ENCODE measurements at regions not wholly inside any gene's neighbourhood (a gene's known extent, or its start where the extent isn't known, plus 50 kb on each side); places are given as distances from the start of the nearest gene placed in this dataset.

DNA sequence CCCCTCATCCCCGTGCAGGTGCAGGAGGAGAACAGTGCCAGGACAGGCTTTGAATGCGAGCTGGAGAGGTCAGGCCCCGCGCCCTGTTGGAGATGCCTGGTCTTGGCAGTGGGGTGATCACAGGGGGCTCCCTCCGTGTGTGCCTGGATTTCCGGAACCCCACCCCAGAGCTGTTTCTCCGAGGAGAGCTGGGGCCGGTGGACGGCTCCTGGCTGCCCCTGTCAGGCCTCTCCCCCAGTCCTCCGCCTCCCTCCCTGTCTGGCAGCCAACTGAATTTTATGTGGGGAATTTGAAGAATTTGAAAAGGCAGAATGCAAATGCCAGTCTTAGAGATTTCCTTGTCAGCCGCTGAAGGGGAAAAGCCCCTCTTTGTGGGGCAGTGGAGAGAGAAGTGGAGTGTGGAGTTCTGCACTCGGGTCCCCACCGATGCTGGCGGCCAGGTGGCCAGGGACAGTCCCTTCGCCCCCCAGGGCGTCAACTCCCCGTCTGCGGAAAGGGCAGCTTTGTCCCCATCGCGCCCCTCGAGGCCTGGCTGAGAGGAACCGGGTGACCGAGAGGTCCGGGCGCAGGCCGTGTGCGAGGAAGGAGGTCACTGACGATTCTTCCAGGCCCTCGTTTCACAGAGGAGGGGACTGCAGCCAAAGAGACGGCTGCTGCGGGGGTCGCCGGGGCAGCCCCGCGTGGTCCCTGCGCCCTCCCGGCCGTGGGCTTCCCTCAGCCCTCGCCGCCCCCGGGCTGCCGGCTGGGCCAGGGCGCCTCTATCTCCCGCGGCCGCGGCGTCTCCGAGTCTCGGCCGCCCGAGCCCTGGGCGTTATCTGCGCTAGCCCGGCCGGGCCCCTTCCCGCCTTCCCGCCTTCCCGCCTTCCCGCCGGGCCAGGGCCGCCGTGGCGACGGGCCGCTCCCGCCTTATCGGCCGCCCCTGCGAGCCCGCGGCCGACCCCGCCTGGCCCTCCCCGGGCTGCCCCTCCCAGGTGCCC lies 56.0 kb upstream of the LCTL start (continued):
- 0 out of 4 replicates have a peak, but pooled peaks of 1 of the 2 experiments have one; percentile 57 for TF ChIP-seq SIN3A (conservative IDR thresholded peaks at IDR 0.05 in 1 of 2, IDR thresholded peaks at IDR 0.05 in 1 of 2; ENCODE audit: low read depth in 1 of 2, low read length in 2 of 2)
- TF ChIP-seq TAF1 (IDR thresholded peaks at IDR 0.05; ENCODE audit: low read depth, low read length): peak; percentile 25; the same call in 1 of the 2 replicates
- TF ChIP-seq SRF (IDR thresholded peaks at IDR 0.05; ENCODE audit: low read depth, low read length): no peak
- no peak for TF ChIP-seq MAFK (IDR thresholded peaks at IDR 0.05; ENCODE audit: low read depth, low read length)
- 0 out of 2 replicates have a peak, but pooled peaks have one; percentile 29 for TF ChIP-seq TBP (IDR thresholded peaks at IDR 0.05; ENCODE audit: low read depth, low read length)
- TF ChIP-seq, protein P1, sequence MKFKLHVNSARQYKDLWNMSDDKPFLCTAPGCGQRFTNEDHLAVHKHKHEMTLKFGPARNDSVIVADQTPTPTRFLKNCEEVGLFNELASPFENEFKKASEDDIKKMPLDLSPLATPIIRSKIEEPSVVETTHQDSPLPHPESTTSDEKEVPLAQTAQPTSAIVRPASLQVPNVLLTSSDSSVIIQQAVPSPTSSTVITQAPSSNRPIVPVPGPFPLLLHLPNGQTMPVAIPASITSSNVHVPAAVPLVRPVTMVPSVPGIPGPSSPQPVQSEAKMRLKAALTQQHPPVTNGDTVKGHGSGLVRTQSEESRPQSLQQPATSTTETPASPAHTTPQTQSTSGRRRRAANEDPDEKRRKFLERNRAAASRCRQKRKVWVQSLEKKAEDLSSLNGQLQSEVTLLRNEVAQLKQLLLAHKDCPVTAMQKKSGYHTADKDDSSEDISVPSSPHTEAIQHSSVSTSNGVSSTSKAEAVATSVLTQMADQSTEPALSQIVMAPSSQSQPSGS (IDR thresholded peaks at IDR 0.05; ENCODE audit: low read length): no peak
- no peak for TF ChIP-seq SAP30 (IDR thresholded peaks at IDR 0.05; ENCODE audit: insufficient read depth, insufficient replicate concordance, low read length)
- no peak for TF ChIP-seq NANOG (IDR thresholded peaks at IDR 0.05; ENCODE audit: insufficient read depth, low read depth, low read length, poor library complexity, severe bottlenecking)
- 0 out of 2 replicates have a peak, but pooled peaks have one; percentile 18 for TF ChIP-seq PHF8 (conservative IDR thresholded peaks at IDR 0.05; ENCODE audit: low read depth, low read length)
- TF ChIP-seq, protein P2, sequence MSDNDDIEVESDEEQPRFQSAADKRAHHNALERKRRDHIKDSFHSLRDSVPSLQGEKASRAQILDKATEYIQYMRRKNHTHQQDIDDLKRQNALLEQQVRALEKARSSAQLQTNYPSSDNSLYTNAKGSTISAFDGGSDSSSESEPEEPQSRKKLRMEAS (IDR thresholded peaks at IDR 0.05): peak; percentile 85
- TF ChIP-seq CBX8 (IDR thresholded peaks at IDR 0.05; ENCODE audit: borderline replicate concordance, low read depth, low read length): no peak
- no peak for TF ChIP-seq GTF2F1 (IDR thresholded peaks at IDR 0.05; ENCODE audit: borderline replicate concordance, low read depth, low read length)
- TF ChIP-seq RNF2 (IDR thresholded peaks at IDR 0.05; ENCODE audit: borderline replicate concordance, low read depth, low read length, missing control alignments, poor library complexity, severe bottlenecking): no peak
- TF ChIP-seq, protein P3, sequence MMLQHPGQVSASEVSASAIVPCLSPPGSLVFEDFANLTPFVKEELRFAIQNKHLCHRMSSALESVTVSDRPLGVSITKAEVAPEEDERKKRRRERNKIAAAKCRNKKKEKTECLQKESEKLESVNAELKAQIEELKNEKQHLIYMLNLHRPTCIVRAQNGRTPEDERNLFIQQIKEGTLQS (IDR thresholded peaks at IDR 0.05; ENCODE audit: insufficient read depth, low read depth, low read length): no peak
- TF ChIP-seq POLR2AphosphoS5 (IDR thresholded peaks at IDR 0.05; ENCODE audit: low read depth, low read length): peak; percentile 41; the same call in 1 of the 2 replicates
- TF ChIP-seq SIX5 (IDR thresholded peaks at IDR 0.05; ENCODE audit: low read depth, low read length): no peak
- peak in 1 of 2 experiments; percentile 74; a peak in 2 of 3 replicates for TF ChIP-seq POLR2A (IDR thresholded peaks at IDR 0.05; ENCODE audit: control extremely low read depth in 1 of 2, low read depth in 2 of 2, low read length in 2 of 2)
- peak; percentile 56 for TF ChIP-seq KDM4A (IDR thresholded peaks at IDR 0.05; ENCODE audit: low read depth, low read length, severe bottlenecking)
- 0 out of 2 replicates have a peak, but pooled peaks have one; percentile 44 for TF ChIP-seq GABPA (IDR thresholded peaks at IDR 0.05; ENCODE audit: borderline replicate concordance, insufficient read depth, low read length)
- no peak for TF ChIP-seq SP2 (IDR thresholded peaks at IDR 0.05; ENCODE audit: low read length)
